SK-N-SH (cell line): ENCODE measurements at regions not wholly inside any gene's neighbourhood (a gene's known extent, or its start where the extent isn't known, plus 50 kb on each side); places are given as distances from the start of the nearest gene placed in this dataset.

Experiments used
- CTCF ChIA-PET: fragments of 300-600, 350-600 bp; formaldehyde crosslinking; extraction: SDS; loops from one replicate; lab custom pipeline; 2021; lab: Yijun Ruan, JAX
- POLR2A ChIA-PET: fragments of 350-600 bp; sonication (Branson Sonifier 250); formaldehyde crosslinking; extraction: SDS; loops from one replicate; lab custom pipeline; 2020; ENCODE audit warnings: antibody characterized with exemption, inconsistent platforms; lab: Yijun Ruan, JAX
- DNase-seq: peaks from one replicate; pipeline ENCODE4 v3.0.0; 2012
- H2AFZ ChIP-seq: fragments of 200-600 bp; sonication (generic); 2 replicates; pipeline ENCODE4 v1.8.1; 2016; ENCODE audit warnings: antibody characterized with exemption, mild to moderate bottlenecking, low read depth
- H3F3A ChIP-seq: fragments of 200-600 bp; sonication (generic); replicated peaks from 2 replicates; pipeline ENCODE3; 2016; ENCODE audit warnings: antibody characterized with exemption, mild to moderate bottlenecking; ENCODE audit not compliant: insufficient read depth
- H3K27ac ChIP-seq, 2 experiments: fragments of 200-500 bp in 1 of 2; fragments of 200-600 bp in 1 of 2; sonication (Bioruptor generic) in 1 of 2; sonication (generic), shearing (Covaris generic) in 1 of 2; 2 replicates each; pipeline versions ENCODE4 v1.5.1 to v1.6.1; 2014 to 2016; ENCODE audit warnings: low read depth in 2 of 2, inconsistent platforms in 1 of 2, low read length in 1 of 2, mild to moderate bottlenecking in 1 of 2, mixed read lengths in 1 of 2
- H3K27me3 ChIP-seq: fragments of 200-600 bp; sonication (generic), shearing (Covaris generic); 2 replicates; pipeline ENCODE4 v1.6.1; 2016; ENCODE audit warnings: mixed run types; ENCODE audit not compliant: insufficient read depth
- H3K36me3 ChIP-seq, 2 experiments: fragments of 200-500 bp in 1 of 2; fragments of 200-600 bp in 1 of 2; sonication (Bioruptor generic) in 1 of 2; sonication (generic) in 1 of 2; replicated peaks in 1 of 2; 2 replicates each; pipeline versions ENCODE3 to v1.5.1; 2014 to 2016; ENCODE audit warnings: low read length in 1 of 2, mild to moderate bottlenecking in 1 of 2; ENCODE audit not compliant: insufficient read depth in 2 of 2, control insufficient read depth in 1 of 2
- H3K4me1 ChIP-seq, 2 experiments: fragments of 200-500 bp in 1 of 2; fragments of 200-600 bp in 1 of 2; sonication (Bioruptor generic) in 1 of 2; sonication (generic), shearing (Covaris generic) in 1 of 2; 2 replicates each; pipeline versions ENCODE4 v1.5.1 to v1.6.1; 2014 to 2016; ENCODE audit warnings: low read depth in 1 of 2, low read length in 1 of 2, mixed run types in 1 of 2; ENCODE audit not compliant: insufficient read depth in 2 of 2, control insufficient read depth in 1 of 2
- H3K4me2 ChIP-seq: fragments of 200-600 bp; sonication (generic), shearing (Covaris generic); 2 replicates; pipeline ENCODE4 v1.6.1; 2017; ENCODE audit warnings: mixed run types
- H3K4me3 ChIP-seq, 2 experiments: fragments of 200-500 bp in 1 of 2; fragments of 200-600 bp in 1 of 2; sonication (Bioruptor generic) in 1 of 2; sonication (generic), shearing (Covaris generic) in 1 of 2; 2 replicates each; pipeline versions ENCODE4 v1.5.1 to v1.8.1; 2014 to 2016; ENCODE audit warnings: low read depth in 2 of 2, inconsistent platforms in 1 of 2, low read length in 1 of 2, mild to moderate bottlenecking in 1 of 2, mixed read lengths in 1 of 2, moderate library complexity in 1 of 2
- H3K79me2 ChIP-seq: fragments of 200-600 bp; sonication (generic); 2 replicates; pipeline ENCODE4 v1.8.1; 2017; ENCODE audit warnings: mild to moderate bottlenecking; ENCODE audit not compliant: insufficient read depth
- H3K9ac ChIP-seq: fragments of 200-600 bp; sonication (generic); 2 replicates; pipeline ENCODE4 v1.6.1; 2017; ENCODE audit warnings: mixed run types
- H3K9me2 ChIP-seq: fragments of 200-600 bp; sonication (generic); 2 replicates; pipeline ENCODE4 v1.6.1; 2017; ENCODE audit warnings: mixed run types
- H3K9me3 ChIP-seq: fragments of 200-600 bp; sonication (generic); 2 replicates; pipeline ENCODE4 v1.6.1; 2017; ENCODE audit warnings: mixed run types, mild to moderate bottlenecking, moderate library complexity
- H4K20me1 ChIP-seq: fragments of 200-600 bp; sonication (generic); 2 replicates; pipeline ENCODE4 v1.6.1; 2017; ENCODE audit warnings: mild to moderate bottlenecking, mixed run types; ENCODE audit not compliant: insufficient read depth
- EP300 ChIP-seq, 2 experiments: IDR thresholded peaks; 2 replicates each; pipeline versions ENCODE4 v1.4.0 to v1.6.1; 2012; ENCODE audit warnings: borderline replicate concordance in 1 of 2, low read depth in 1 of 2, low read length in 1 of 2
- GABPA ChIP-seq: IDR thresholded peaks from 2 replicates; pipeline ENCODE4 v1.4.0; 2012; ENCODE audit warnings: low read depth, mild to moderate bottlenecking
- GATA2 ChIP-seq: sonication (generic); formaldehyde crosslinking; IDR thresholded peaks from 2 replicates; pipeline ENCODE4 v1.5.0; 2020; ENCODE audit warnings: mild to moderate bottlenecking, missing genetic modification reagents
- IRF3 ChIP-seq: fragments of 150-350 bp; IDR thresholded peaks from 2 replicates; pipeline ENCODE4 v1.6.1; 2016; ENCODE audit warnings: mild to moderate bottlenecking, low read depth, low read length
- MEF2A ChIP-seq: IDR thresholded peaks from 2 replicates; pipeline ENCODE4 v1.4.0; 2012; ENCODE audit warnings: low read depth, borderline replicate concordance
- NRF1 ChIP-seq: IDR thresholded peaks from 2 replicates; pipeline ENCODE4 v1.6.1; 2012; ENCODE audit warnings: low read depth, mild to moderate bottlenecking, low read length
- POLR2AphosphoS5 ChIP-seq: IDR thresholded peaks from 2 replicates; pipeline ENCODE4 v1.6.1; 2012; ENCODE audit warnings: low read depth, low read length
- RXRA ChIP-seq: IDR thresholded peaks from 2 replicates; pipeline ENCODE4 v1.4.0; 2012; ENCODE audit warnings: low read depth, mild to moderate bottlenecking, borderline replicate concordance
- SMC3 ChIP-seq: IDR thresholded peaks from 2 replicates; pipeline ENCODE4 v1.6.1; 2012; ENCODE audit warnings: low read depth, low read length, improper control_type of control experiment
- TAF1 ChIP-seq: IDR thresholded peaks from 2 replicates; pipeline ENCODE4 v1.6.1; 2012; ENCODE audit warnings: low read depth, mild to moderate bottlenecking, low read length, moderate library complexity, borderline replicate concordance
- WGBS: methylation state at CpG from one replicate; pipeline ENCODE4 v1.1.6; 2017; ENCODE audit warnings: low lambda C conversion rate; 5-methylcytosine and 5-hydroxymethylcytosine counted together
- TF ChIP-seq, protein P1 (sequence below): IDR thresholded peaks from 2 replicates; pipeline ENCODE4 v1.6.1; 2012; ENCODE audit warnings: mild to moderate bottlenecking, low read depth, low read length, moderate library complexity
- TF ChIP-seq, protein P2 (sequence below): IDR thresholded peaks from 2 replicates; pipeline ENCODE4 v1.4.0; 2012; ENCODE audit warnings: low read depth, borderline replicate concordance

- Histone ChIP-seq H3K79me2 (no peaks in the 10 kb centered on the region), H3K9ac (no peak overlapping the region), H2AFZ (no peak overlapping the region), H3K4me3 (no peak overlapping the region), H4K20me1 (no peaks in the 10 kb centered on the region), H3K36me3 (no peaks in the 10 kb centered on the region), H3K27me3 (no peaks in the 10 kb centered on the region), H3K27ac (no peak overlapping the region), H3K4me2 (no peak overlapping the region), H3F3A (no peaks in the 10 kb centered on the region), H3K9me3 (no peaks in the 10 kb centered on the region), H3K9me2 (no peaks in the 10 kb centered on the region), H3K4me1 (no peaks in the 10 kb centered on the region)
- no peak for TF ChIP-seq SMC3
- no peak for TF ChIP-seq EP300 (IDR thresholded peaks at IDR 0.05; ENCODE audit: borderline replicate concordance in 1 of 2, low read depth in 1 of 2, low read length in 1 of 2)
- TF ChIP-seq, protein P1, sequence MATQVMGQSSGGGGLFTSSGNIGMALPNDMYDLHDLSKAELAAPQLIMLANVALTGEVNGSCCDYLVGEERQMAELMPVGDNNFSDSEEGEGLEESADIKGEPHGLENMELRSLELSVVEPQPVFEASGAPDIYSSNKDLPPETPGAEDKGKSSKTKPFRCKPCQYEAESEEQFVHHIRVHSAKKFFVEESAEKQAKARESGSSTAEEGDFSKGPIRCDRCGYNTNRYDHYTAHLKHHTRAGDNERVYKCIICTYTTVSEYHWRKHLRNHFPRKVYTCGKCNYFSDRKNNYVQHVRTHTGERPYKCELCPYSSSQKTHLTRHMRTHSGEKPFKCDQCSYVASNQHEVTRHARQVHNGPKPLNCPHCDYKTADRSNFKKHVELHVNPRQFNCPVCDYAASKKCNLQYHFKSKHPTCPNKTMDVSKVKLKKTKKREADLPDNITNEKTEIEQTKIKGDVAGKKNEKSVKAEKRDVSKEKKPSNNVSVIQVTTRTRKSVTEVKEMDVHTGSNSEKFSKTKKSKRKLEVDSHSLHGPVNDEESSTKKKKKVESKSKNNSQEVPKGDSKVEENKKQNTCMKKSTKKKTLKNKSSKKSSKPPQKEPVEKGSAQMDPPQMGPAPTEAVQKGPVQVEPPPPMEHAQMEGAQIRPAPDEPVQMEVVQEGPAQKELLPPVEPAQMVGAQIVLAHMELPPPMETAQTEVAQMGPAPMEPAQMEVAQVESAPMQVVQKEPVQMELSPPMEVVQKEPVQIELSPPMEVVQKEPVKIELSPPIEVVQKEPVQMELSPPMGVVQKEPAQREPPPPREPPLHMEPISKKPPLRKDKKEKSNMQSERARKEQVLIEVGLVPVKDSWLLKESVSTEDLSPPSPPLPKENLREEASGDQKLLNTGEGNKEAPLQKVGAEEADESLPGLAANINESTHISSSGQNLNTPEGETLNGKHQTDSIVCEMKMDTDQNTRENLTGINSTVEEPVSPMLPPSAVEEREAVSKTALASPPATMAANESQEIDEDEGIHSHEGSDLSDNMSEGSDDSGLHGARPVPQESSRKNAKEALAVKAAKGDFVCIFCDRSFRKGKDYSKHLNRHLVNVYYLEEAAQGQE, result no peak
- TF ChIP-seq GATA2, result no peak
- TF ChIP-seq GABPA, result no peak
- TF ChIP-seq POLR2AphosphoS5, result no peak
- no peak for TF ChIP-seq RXRA
- TF ChIP-seq IRF3, result no peak
- TF ChIP-seq NRF1, result no peak
- no peak for TF ChIP-seq TAF1
- WGBS, result 60% methylated on average over 1 of the region's 1 CpG
- ChIA-PET POLR2A (no interaction called here), CTCF (no interaction called here)
- no peak for DNase-seq
These were observed 481.0 kb upstream of the ADAMTS5 start for GRCh38 chr21:27447843-27448242.

GRCh38 chr21:27429710-27430341, 462.9 kb upstream of the ADAMTS5 start:
- WGBS, result 47% methylated on average over 3 of the region's 3 CpGs
- H3K9ac ChIP-seq, result no peak overlapping the region
- H3K27ac ChIP-seq, result peak overlapping the region; percentile 46 to 62; a peak in 3 of 4 replicates
- no peaks in the 10 kb centered on the region for H3K9me2 ChIP-seq
- H4K20me1 ChIP-seq, result no peaks in the 10 kb centered on the region
- H3K4me3 ChIP-seq, result no peak overlapping the region
- no peaks in the 10 kb centered on the region for H3K36me3 ChIP-seq
- CTCF ChIA-PET, result no interaction called here
- H2AFZ ChIP-seq, result no peak overlapping the region
- peaks cover 0 to 3% of the 10 kb centered on the region in 2 experiments; a peak in 2 of 4 replicates for H3K4me1 ChIP-seq
- DNase-seq, result no peak
- peak; percentile 60; the same call in 1 of the 2 replicates for TF ChIP-seq MEF2A
- TF ChIP-seq, protein P2, sequence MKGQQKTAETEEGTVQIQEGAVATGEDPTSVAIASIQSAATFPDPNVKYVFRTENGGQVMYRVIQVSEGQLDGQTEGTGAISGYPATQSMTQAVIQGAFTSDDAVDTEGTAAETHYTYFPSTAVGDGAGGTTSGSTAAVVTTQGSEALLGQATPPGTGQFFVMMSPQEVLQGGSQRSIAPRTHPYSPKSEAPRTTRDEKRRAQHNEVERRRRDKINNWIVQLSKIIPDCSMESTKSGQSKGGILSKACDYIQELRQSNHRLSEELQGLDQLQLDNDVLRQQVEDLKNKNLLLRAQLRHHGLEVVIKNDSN, result no peak
- TF ChIP-seq, all 33 proteins: peak for 1
- no peaks in the 10 kb centered on the region for H3K27me3 ChIP-seq
- H3K79me2 ChIP-seq, result no peaks in the 10 kb centered on the region
- no peak overlapping the region for H3K4me2 ChIP-seq
- H3K9me3 ChIP-seq, result no peaks in the 10 kb centered on the region
- peaks cover 7% of the 10 kb centered on the region for H3F3A ChIP-seq
- POLR2A ChIA-PET, result no interaction called here
